ENCODE measurements at regions not wholly inside any gene's neighbourhood (a gene's known extent, or its start where the extent isn't known, plus 50 kb on each side); places are given as distances from the start of the nearest gene placed in this dataset.

DNA sequence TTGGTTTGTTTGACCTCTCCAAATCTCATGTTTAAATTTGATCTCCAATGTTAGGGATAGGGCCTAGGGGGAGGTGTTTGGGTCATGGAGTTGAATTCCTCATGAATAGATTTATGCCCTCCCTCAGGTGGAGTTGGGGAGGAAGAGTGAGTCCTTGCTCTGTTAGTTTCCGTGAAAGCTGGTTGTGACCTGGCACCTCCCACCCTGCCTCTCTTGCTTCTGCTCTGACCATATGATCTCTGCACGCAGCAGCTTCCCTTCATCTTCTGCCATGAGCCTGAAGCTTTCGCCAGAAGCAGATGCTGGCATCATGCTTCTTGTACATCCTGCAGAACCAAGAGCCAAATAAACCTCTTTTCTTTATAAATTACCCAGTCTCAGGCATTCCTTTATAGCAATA is 231.6 kb upstream of the ERBB4 start:
- Histone ChIP-seq H3K36me3 (no peaks in the 10 kb centered on the region), H3K27me3 (no peaks in the 10 kb centered on the region), H3K27ac (no peak overlapping the region), H3K4me1 (no peaks in the 10 kb centered on the region), H3K4me3 (no peak overlapping the region), H3K9me3 (no peaks in the 10 kb centered on the region)
- TF ChIP-seq, protein P1, sequence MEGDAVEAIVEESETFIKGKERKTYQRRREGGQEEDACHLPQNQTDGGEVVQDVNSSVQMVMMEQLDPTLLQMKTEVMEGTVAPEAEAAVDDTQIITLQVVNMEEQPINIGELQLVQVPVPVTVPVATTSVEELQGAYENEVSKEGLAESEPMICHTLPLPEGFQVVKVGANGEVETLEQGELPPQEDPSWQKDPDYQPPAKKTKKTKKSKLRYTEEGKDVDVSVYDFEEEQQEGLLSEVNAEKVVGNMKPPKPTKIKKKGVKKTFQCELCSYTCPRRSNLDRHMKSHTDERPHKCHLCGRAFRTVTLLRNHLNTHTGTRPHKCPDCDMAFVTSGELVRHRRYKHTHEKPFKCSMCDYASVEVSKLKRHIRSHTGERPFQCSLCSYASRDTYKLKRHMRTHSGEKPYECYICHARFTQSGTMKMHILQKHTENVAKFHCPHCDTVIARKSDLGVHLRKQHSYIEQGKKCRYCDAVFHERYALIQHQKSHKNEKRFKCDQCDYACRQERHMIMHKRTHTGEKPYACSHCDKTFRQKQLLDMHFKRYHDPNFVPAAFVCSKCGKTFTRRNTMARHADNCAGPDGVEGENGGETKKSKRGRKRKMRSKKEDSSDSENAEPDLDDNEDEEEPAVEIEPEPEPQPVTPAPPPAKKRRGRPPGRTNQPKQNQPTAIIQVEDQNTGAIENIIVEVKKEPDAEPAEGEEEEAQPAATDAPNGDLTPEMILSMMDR (IDR thresholded peaks at IDR 0.05) = no peak
- DNase-seq (ENCODE audit: low spot score) = no peak

DNA sequence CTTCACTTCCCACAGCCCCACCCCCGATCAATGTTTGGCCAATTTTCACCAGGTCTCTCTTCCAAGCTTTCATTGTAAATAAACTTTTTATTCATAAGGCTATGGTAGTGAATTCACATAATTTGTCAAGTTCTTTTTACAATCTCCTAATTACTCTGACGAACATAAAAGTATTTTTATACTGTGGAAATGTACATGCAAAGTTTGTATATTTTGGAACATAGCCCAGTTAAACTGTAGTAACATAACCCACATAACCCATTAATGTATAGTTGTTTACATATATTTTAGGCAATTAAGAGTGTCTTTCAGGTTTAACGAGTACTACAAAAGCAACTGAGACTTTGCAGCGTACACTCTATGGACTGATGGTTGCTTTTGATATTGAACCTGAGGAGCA is 228.3 kb upstream of the ERBB4 start:
- Histone ChIP-seq H3K4me3 (no peak overlapping the region), H3K27ac (no peak overlapping the region), H3K27me3 (no peaks in the 10 kb centered on the region), H3K4me1 (no peaks in the 10 kb centered on the region), H3K36me3 (no peaks in the 10 kb centered on the region), H3K9me3 (no peaks in the 10 kb centered on the region)
- no peak for DNase-seq (ENCODE audit: low spot score)
- TF ChIP-seq, protein P1 (IDR thresholded peaks at IDR 0.05) = no peak

DNA sequence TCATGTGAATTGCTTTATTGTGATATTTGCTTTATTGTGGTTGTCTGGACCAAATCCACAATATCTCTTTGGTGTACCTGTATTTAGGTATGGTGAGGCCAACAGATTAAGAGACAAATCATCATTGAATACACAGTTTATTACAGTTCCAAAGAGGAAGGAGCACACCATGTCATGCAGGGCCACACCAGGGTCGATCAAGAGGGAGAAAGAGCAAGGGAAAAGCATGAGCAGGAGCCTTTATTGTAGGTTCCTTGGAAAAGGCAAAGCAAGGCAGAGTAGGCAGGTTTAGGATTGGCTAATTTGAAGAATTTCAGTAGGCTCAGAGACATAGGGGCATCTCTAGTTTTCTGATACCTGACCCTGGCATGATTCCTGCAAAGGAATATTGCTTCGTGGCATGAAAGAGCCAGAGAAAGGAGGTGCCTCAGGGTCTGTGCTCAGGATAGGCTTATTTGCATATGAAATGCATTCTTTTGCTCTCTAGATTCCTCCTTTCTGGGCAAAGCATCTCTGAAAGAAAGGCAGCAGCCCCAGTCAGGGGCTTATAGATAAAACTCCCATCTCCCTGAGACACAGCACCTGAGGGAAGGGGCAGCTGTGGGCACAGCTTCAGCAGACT is 214.2 kb upstream of the ERBB4 start:
- H3K27ac ChIP-seq = no peak overlapping the region
- TF ChIP-seq, protein P1 (IDR thresholded peaks at IDR 0.05) = no peak
- no peaks in the 10 kb centered on the region for H3K36me3 ChIP-seq
- H3K4me3 ChIP-seq = no peak overlapping the region
- H3K4me1 ChIP-seq = no peaks in the 10 kb centered on the region
- peaks cover 0 to 8% of the 10 kb centered on the region in 2 donors for H3K9me3 ChIP-seq
- H3K27me3 ChIP-seq = no peaks in the 10 kb centered on the region
- no peak for DNase-seq (ENCODE audit: low spot score)

DNA sequence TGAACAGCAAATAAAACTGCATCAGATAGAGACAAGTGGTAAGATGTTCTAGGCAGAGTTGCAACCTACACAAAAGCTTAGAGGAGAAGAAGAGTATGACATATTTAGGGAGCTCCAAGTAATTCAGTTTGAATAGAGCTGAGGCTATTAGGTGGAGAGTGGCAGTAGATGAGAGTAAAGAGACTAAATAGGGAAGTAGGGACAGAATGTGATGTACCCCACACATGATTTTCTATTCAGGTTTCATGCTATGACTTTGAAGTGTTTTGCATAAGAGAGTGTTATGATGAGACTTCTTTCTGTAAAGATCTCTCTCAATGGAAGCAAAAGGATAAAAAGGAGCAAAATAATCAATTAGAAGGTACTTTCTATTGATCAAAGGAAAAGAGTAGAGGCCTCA is 206.8 kb upstream of the ERBB4 start:
- H3K9me3 ChIP-seq = no peaks in the 10 kb centered on the region
- no peak for DNase-seq (ENCODE audit: low spot score)
- H3K36me3 ChIP-seq = no peaks in the 10 kb centered on the region
- H3K4me3 ChIP-seq = no peak overlapping the region
- TF ChIP-seq, protein P1 (IDR thresholded peaks at IDR 0.05) = no peak
- no peaks in the 10 kb centered on the region for H3K27me3 ChIP-seq
- H3K27ac ChIP-seq = no peak overlapping the region
- no peaks in the 10 kb centered on the region for H3K4me1 ChIP-seq

DNA sequence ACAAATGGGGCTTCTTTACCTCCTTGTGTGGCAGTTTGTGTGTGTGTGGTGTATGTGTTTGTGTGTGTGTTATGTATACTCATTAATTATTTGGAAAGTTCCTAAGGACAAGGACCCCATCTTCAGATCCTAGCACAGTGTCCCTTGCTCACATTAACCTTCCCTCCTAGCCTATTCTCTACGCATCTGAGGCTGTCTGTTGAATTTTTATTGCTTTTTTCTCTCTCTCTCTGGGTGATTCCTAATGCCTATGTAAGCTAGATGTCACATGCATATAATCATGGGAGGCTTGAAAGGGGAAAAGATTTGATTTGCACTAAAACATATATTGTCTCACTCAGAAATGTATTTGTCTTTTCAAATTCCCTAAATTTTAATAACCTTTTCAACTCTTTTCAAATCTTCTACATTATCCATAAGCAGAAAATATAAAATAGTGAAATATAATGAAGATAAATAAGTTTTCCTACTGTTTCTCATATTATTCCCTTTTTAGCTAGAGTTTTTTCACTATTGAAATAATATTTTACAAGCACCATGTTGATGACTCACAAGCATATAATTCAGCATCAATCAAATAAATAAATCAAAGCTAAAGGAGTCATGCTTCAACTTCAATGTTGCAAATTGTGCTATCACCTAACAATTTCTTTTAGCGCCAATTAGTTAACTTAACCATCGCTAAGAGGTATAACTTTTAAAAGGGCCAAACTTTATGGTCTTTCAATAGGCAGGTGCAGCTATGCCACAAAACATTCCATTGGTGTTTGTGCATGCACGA is 199.0 kb upstream of the ERBB4 start:
- Histone ChIP-seq H3K4me3 (no peak overlapping the region), H3K27ac (no peak overlapping the region), H3K9me3 (no peaks in the 10 kb centered on the region), H3K4me1 (no peaks in the 10 kb centered on the region), H3K27me3 (no peaks in the 10 kb centered on the region), H3K36me3 (no peaks in the 10 kb centered on the region)
- TF ChIP-seq, protein P1 (IDR thresholded peaks at IDR 0.05) = no peak
- DNase-seq (ENCODE audit: low spot score) = no peak

Measured in right atrium auricular region (tissue), 2 donors.